OCI-LY1 (cell line): ENCODE measurements at regions not wholly inside any gene's neighbourhood (a gene's known extent, or its start where the extent isn't known, plus 50 kb on each side); places are given as distances from the start of the nearest gene placed in this dataset.

Experiments
- CTCF ChIP-seq: fragments of 200-600 bp; sonication (generic), shearing (Covaris generic); IDR thresholded peaks from 2 replicates; pipeline ENCODE4 v1.5.1; 2017; ENCODE audit warnings: mild to moderate bottlenecking, antibody characterized with exemption, low read length, moderate library complexity, mixed read lengths
- EZH2 ChIP-seq: fragments of 200-600 bp; sonication (generic), shearing (Covaris generic); IDR thresholded peaks from 2 replicates; pipeline ENCODE4 v1.8.0; 2017; ENCODE audit warnings: borderline replicate concordance, mixed run types, mild to moderate bottlenecking, antibody characterized with exemption, low read length, moderate library complexity, mixed read lengths

- TF ChIP-seq CTCF, result no peak
- no peak for TF ChIP-seq EZH2
Measured at GRCh38 chr2:147171941-147172340, 672.9 kb upstream of the ACVR2A start.
